DMS 273 treated with DMSO at 0.1 percent for 48 hours (cell line): ENCODE measurements at regions not wholly inside any gene's neighbourhood (a gene's known extent, or its start where the extent isn't known, plus 50 kb on each side); places are given as distances from the start of the nearest gene placed in this dataset.
"Not testable (repeated sequence)": the region's sequence is repeated elsewhere in the genome, so short reads cannot be mapped to it uniquely, and the experiment has no call there.

Experiments
- DNase-seq: peaks from one replicate; lab custom pipeline; 2025; lab: John Stamatoyannopoulos, UW

GRCh38 chr3:147333098-147333497 lies 73.2 kb downstream of the ZIC4 start:
- DNase-seq: no peak

- DNase-seq: no peak
Measured at GRCh38 chr3:147328711-147329110, 77.6 kb downstream of the ZIC4 start.

- no peak for DNase-seq
Measured at GRCh38 chr3:147324356-147324755, 82.0 kb downstream of the ZIC4 start.

GRCh38 chr3:147318900-147319299 lies 87.4 kb downstream of the ZIC4 start:
- DNase-seq: no peak

- DNase-seq: not testable (repeated sequence)
Measured at GRCh38 chr3:147317080-147317479, 89.3 kb downstream of the ZIC4 start.

GRCh38 chr3:147313513-147313912 lies 92.8 kb downstream of the ZIC4 start:
- no peak for DNase-seq

- no peak for DNase-seq
Measured at GRCh38 chr3:147312786-147313280, 93.5 kb downstream of the ZIC4 start.

- no peak for DNase-seq
Measured at GRCh38 chr3:147311716-147312115, 94.6 kb downstream of the ZIC4 start.

GRCh38 chr3:147305533-147306250 lies 100.7 kb downstream of the ZIC4 start:
- DNase-seq: no peak

- DNase-seq: no peak
Measured at GRCh38 chr3:147304756-147305155, 101.6 kb downstream of the ZIC4 start.

- no peak for DNase-seq
Measured at GRCh38 chr3:147301781-147302180, 104.6 kb downstream of the ZIC4 start.

- no peak for DNase-seq
Measured at GRCh38 chr3:147299656-147300055, 106.7 kb downstream of the ZIC4 start.

- no peak for DNase-seq
Measured at GRCh38 chr3:147298511-147298982, 107.8 kb downstream of the ZIC4 start.

GRCh38 chr3:147297761-147298350 lies 108.5 kb downstream of the ZIC4 start:
- DNase-seq: no peak

GRCh38 chr3:147287370-147287769 lies 119.0 kb downstream of the ZIC4 start:
- DNase-seq: not testable (repeated sequence)

- no peak for DNase-seq
Measured at GRCh38 chr3:147269907-147270306, 136.4 kb downstream of the ZIC4 start.

GRCh38 chr3:147267434-147267833 lies 138.9 kb downstream of the ZIC4 start:
- no peak for DNase-seq

GRCh38 chr3:147257944-147258343 lies 148.4 kb downstream of the ZIC4 start:
- DNase-seq: no peak

- DNase-seq: no peak
Measured at GRCh38 chr3:147256739-147257138, 149.6 kb downstream of the ZIC4 start.

GRCh38 chr3:147246906-147247305 lies 159.4 kb downstream of the ZIC4 start:
- no peak for DNase-seq

- DNase-seq: not testable (repeated sequence)
Measured at GRCh38 chr3:147245638-147246037, 160.7 kb downstream of the ZIC4 start.

GRCh38 chr3:147245022-147245421 lies 161.3 kb downstream of the ZIC4 start:
- DNase-seq: not testable (repeated sequence)

- no peak for DNase-seq
Measured at GRCh38 chr3:147244397-147244796, 161.9 kb downstream of the ZIC4 start.

- no peak for DNase-seq
Measured at GRCh38 chr3:147240581-147240980, 165.8 kb downstream of the ZIC4 start.
